Spinal cord (tissue), 9 donors: ENCODE measurements at regions not wholly inside any gene's neighbourhood (a gene's known extent, or its start where the extent isn't known, plus 50 kb on each side); places are given as distances from the start of the nearest gene placed in this dataset.

Experiments
- DNase-seq, 6 donors: peaks; one replicate each; pipeline versions ENCODE4 v3.0.0 to v3.0.0-alpha.2; 2013 to 2015; ENCODE audit warnings: low spot score in 6 of 6, low read depth in 4 of 6
- H3K27ac ChIP-seq: one replicate; pipeline ENCODE4 v1.5.1; 2013; ENCODE audit warnings: low read depth, low read length, control low read depth
- H3K27me3 ChIP-seq: one replicate; pipeline ENCODE4 v1.6.1; 2013; ENCODE audit warnings: low read length; ENCODE audit not compliant: control insufficient read depth, insufficient read depth
- H3K36me3 ChIP-seq: one replicate; pipeline ENCODE4 v1.6.1; 2013; ENCODE audit warnings: low read length; ENCODE audit not compliant: control insufficient read depth, insufficient read depth
- H3K4me1 ChIP-seq: one replicate; pipeline ENCODE4 v1.6.1; 2013; ENCODE audit warnings: low read length; ENCODE audit not compliant: control insufficient read depth, insufficient read depth
- H3K4me3 ChIP-seq: one replicate; pipeline ENCODE4 v1.5.1; 2013; ENCODE audit warnings: low read depth, low read length, control low read depth
- H3K9me3 ChIP-seq: one replicate; pipeline ENCODE4 v1.6.1; 2013; ENCODE audit warnings: low read length; ENCODE audit not compliant: control insufficient read depth, insufficient read depth
- WGBS: methylation state at CpG from one replicate; pipeline ENCODE4 v1.1.5; 2013; ENCODE audit warnings: missing lambda C conversion rate; ENCODE audit not compliant: insufficient coverage; 5-methylcytosine and 5-hydroxymethylcytosine counted together
- donor health status: healthy.

DNA sequence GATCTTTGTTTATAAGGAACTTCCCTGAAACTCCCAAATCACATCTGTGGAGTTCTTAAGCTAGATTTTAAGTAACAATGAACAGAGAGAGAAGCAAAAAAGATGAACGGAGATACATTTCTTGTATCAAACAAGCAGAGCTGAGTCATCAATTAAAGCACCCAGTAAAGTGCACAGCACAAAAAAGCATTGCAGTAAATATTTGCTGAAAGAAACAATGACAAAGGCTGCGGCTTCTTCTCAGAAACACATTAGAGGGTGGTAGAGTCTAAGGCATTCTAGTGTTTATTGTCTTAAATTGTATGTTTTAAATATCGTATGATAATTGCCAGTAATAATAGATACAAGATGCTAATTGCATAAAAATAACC lies 941.6 kb upstream of the CHORDC1 start:
- no peak overlapping the region for H3K4me3 ChIP-seq
- WGBS: no CpG with 5 or more reads among the region's 3 CpGs
- no peaks in the 10 kb centered on the region for H3K9me3 ChIP-seq
- DNase-seq: no peak
- H3K27me3 ChIP-seq: no peaks in the 10 kb centered on the region
- H3K4me1 ChIP-seq: no peaks in the 10 kb centered on the region
- no peaks in the 10 kb centered on the region for H3K36me3 ChIP-seq
- no peak overlapping the region for H3K27ac ChIP-seq

DNA sequence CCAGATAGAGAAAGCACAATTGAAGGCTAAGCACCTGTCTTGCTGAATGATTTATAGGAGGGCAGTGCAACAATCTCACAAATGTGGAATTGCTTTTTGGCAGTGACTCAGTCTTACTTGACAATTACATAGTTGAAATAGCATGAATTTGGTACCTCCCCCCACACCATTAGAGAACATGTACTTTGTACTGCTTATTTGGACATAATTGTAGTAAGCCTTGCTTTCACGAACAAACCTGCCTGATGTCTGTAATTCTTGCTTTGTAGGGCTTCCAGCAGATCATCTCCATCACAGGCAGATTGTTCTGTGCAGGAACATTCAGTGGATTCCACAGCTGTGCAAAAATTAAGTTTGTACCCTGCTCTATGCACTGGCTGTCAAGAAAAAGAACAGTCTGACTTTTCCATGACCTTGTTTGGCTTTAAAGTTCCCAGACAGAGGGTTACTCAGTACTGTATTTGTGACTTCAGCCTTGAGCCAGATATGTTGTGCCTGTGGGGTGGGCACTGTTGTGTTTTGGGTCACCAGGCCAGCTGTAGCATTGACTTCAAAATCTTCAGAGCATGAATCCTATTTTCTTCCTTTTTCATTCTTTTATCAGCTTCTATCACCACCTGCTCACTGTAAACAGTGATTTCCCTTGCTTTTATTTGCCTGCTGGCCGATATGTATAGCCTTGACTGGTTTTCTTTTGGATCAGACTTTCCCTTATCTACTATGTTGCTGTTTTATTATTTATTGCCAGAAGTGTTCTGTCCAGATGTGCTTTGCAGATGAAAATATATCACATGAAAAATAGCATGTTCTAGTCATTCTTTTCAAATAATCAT lies 941.0 kb upstream of the CHORDC1 start:
- 33% methylated on average over 1 of the region's 2 CpGs for WGBS
- no peaks in the 10 kb centered on the region for H3K4me1 ChIP-seq
- peak in 2 of 6 donors; percentile 19 to 26 for DNase-seq
- no peaks in the 10 kb centered on the region for H3K36me3 ChIP-seq
- H3K27me3 ChIP-seq: no peaks in the 10 kb centered on the region
- no peaks in the 10 kb centered on the region for H3K9me3 ChIP-seq
- no peak overlapping the region for H3K27ac ChIP-seq
- no peak overlapping the region for H3K4me3 ChIP-seq

DNA sequence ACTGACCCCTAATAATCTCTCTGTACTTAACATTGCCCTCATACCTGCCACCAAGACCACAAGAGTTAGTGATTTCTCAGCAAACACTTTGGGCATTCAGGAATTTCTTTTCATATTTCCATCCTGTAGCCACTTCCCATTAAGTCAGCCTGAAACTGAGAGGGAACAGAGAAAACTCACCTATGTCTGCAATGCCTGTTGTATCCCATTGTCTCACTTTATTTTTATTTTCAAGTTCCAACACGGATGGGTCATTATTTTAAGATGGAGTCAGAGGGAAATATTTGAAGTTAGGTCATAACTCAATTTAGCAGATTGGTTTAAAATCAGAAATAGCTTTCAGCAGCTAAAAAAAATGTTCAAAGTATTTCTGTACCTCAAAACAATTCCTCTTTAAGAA lies 937.8 kb upstream of the CHORDC1 start:
- H3K9me3 ChIP-seq: no peaks in the 10 kb centered on the region
- H3K4me1 ChIP-seq: no peaks in the 10 kb centered on the region
- WGBS: no CpG with 5 or more reads among the region's 1 CpG
- no peak for DNase-seq
- no peak overlapping the region for H3K4me3 ChIP-seq
- H3K36me3 ChIP-seq: no peaks in the 10 kb centered on the region
- H3K27ac ChIP-seq: no peak overlapping the region
- H3K27me3 ChIP-seq: no peaks in the 10 kb centered on the region

DNA sequence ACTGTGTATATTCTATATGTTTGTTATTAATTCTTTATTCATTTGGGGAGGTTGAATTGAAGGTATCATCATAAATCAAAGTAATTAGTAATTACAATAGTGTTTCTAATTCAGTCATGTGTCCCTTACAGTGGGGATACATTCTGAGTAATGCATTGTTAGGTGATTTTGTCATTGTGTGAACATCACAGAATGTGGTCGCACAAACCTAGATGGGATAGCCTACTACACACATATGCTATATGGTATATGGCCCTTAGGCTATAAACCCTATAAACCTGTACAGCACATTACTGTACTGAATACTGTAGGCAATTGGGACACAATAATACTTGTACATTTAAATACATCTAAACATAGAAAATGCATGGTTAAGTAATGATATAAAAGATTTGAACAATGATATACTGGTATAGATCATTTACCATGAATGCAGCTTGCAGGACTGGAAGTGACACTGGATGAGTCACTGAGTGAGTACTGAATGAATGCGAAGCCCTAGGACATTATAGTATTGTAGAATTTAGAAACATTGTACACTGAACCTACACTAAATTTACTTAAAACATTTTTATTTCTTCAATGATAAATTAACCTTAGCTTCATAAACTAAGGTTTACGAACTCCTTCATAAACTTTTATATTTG lies 936.2 kb upstream of the CHORDC1 start:
- WGBS: no CpG with 5 or more reads among the region's 3 CpGs
- no peak for DNase-seq

DNA sequence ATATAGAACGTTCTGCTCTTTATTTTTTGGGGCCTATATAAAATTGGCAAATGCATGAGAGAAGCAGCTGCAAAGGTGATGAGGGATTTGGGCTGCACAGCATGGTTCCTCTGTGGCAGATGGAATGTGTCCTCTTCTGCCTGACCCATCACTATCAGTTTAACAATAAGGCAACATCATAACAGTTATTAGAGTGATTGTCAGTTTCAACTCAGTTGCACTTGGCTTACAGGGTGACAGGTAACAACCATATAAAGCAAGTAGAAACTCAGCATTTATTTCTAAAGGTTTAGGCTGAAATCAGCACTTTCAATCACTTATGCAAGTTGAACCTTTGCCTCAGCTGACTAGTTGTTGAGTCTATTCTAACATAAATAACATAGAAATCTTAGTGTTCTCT lies 935.4 kb upstream of the CHORDC1 start:
- H3K4me3 ChIP-seq: no peak overlapping the region
- H3K27me3 ChIP-seq: no peaks in the 10 kb centered on the region
- H3K9me3 ChIP-seq: no peaks in the 10 kb centered on the region
- no CpG with 5 or more reads among the region's 1 CpG for WGBS
- H3K36me3 ChIP-seq: no peaks in the 10 kb centered on the region
- H3K4me1 ChIP-seq: no peaks in the 10 kb centered on the region
- no peak for DNase-seq
- no peak overlapping the region for H3K27ac ChIP-seq

More for the DNA sequence above, 936.2 kb upstream of the CHORDC1 start:
- H3K9me3 ChIP-seq: no peaks in the 10 kb centered on the region
- no peak overlapping the region for H3K27ac ChIP-seq
- H3K36me3 ChIP-seq: no peaks in the 10 kb centered on the region
- no peaks in the 10 kb centered on the region for H3K27me3 ChIP-seq
- H3K4me3 ChIP-seq: no peak overlapping the region
- H3K4me1 ChIP-seq: no peaks in the 10 kb centered on the region

DNA sequence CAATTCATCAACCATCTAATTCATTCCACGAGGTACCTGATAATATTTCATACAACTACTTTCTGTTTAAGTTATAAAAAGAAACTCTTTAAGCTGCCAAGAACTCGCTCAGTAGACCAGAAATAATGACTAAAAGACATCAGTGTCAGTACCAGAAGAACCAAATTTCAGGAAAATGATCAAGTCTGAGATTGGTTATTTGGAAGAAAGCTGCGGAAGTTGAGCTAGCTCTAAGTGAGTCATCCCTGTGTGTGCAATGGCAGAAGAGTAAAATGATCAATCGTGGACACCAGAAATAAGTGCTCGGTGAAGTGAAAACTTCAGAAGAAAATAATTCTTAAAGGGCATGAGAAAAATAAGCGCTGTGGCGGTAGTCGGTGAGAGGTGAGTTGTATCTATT lies 933.2 kb upstream of the CHORDC1 start:
- peaks cover 5% of the 10 kb centered on the region for H3K9me3 ChIP-seq
- no peak overlapping the region for H3K27ac ChIP-seq
- H3K36me3 ChIP-seq: no peaks in the 10 kb centered on the region
- no peaks in the 10 kb centered on the region for H3K27me3 ChIP-seq
- no peak overlapping the region for H3K4me3 ChIP-seq
- WGBS: 94% methylated on average over 2 of the region's 8 CpGs
- H3K4me1 ChIP-seq: no peaks in the 10 kb centered on the region
- DNase-seq: no peak

DNA sequence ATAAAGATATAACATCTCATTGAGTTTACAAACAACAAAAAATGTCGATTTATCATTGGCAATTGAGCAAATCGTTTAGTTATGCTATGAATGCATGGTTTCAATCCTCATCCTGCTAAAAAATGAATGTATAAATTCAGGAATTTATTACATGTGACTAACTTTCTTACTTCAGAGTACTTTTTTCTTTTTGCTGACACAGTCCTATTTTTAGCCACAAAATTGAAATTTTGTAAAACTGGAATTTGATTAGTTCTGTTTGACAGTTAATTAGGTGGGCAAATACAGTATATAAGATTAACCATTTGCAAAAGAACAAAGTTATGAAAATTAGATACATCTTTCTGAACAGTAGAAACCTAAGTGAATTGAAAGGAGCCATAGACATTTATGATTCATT lies 925.0 kb upstream of the CHORDC1 start:
- Histone ChIP-seq H3K27me3 (no peaks in the 10 kb centered on the region), H3K36me3 (no peaks in the 10 kb centered on the region), H3K4me1 (no peaks in the 10 kb centered on the region), H3K9me3 (peaks cover 4% of the 10 kb centered on the region), H3K27ac (no peak overlapping the region), H3K4me3 (no peak overlapping the region)
- no peak for DNase-seq
- no CpG with 5 or more reads among the region's 2 CpGs for WGBS

DNA sequence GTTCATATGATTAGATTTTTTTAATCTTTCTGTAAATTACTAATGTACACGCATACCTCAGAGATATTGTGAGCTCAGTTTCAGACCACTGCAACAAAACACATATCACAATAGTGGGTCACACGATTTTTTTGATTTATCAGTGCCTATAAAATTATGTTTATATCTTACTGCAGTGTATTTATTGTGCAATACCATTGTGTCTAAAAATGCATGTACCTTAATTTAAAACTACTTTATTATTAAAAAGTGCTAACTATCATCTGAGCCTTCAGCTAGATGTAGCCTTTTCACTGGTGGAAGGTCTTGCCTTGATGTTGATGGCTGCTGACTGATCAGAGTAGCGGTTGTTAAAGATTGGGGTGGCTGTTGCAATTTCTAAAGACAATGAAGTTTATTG lies 918.8 kb upstream of the CHORDC1 start:
- DNase-seq: no peak
- no peak overlapping the region for H3K27ac ChIP-seq
- no peaks in the 10 kb centered on the region for H3K4me1 ChIP-seq
- WGBS: no CpG with 5 or more reads among the region's 3 CpGs
- no peaks in the 10 kb centered on the region for H3K9me3 ChIP-seq
- H3K27me3 ChIP-seq: no peaks in the 10 kb centered on the region
- H3K4me3 ChIP-seq: no peak overlapping the region
- no peaks in the 10 kb centered on the region for H3K36me3 ChIP-seq

DNA sequence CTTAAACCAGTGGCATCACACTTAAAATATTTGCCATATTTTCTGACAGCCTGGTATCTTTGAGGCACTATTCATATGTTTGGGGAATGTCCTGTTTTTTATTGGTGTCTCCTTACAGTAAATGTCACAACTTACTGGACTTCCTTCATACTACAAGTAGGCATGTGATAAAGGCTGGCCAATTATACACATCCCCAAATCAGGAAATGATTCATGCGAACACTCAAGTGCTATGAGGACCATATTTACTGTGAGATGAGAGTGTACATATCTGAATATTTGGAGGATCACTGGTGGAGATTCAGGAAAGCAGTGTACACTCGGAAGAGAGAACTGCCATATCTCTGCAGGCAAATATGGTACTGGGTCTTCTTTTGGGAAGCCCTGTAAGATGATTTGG lies 913.8 kb upstream of the CHORDC1 start:
- DNase-seq: no peak
- no peaks in the 10 kb centered on the region for H3K9me3 ChIP-seq
- WGBS: 100% methylated on average over 1 of the region's 2 CpGs

DNA sequence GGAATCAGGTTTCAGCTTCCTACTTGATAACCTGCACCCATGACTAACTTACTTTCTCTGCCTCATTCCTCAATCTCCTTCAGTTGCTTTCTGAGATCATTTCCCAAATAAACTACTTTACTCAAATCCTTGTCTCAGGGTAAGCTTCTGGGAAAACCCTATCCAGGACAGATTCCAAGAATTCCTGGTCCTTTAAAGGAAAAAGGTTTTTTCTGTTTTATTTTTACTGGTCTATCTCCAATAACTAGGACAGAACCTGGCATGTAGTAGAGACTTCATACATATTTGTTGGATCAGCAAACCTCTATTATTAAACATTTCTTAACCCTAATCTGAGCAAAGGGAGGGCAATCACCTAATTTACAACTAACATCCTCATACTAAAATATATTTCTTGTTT lies 910.5 kb upstream of the CHORDC1 start:
- no peaks in the 10 kb centered on the region for H3K9me3 ChIP-seq
- H3K27me3 ChIP-seq: no peaks in the 10 kb centered on the region
- H3K4me1 ChIP-seq: no peaks in the 10 kb centered on the region
- no peaks in the 10 kb centered on the region for H3K36me3 ChIP-seq
- no peak overlapping the region for H3K4me3 ChIP-seq
- peak in 1 of 6 donors; percentile 20 for DNase-seq
- no peak overlapping the region for H3K27ac ChIP-seq

More for the DNA sequence above, 913.8 kb upstream of the CHORDC1 start:
- H3K4me1 ChIP-seq: no peaks in the 10 kb centered on the region
- no peak overlapping the region for H3K4me3 ChIP-seq
- H3K27ac ChIP-seq: no peak overlapping the region
- no peaks in the 10 kb centered on the region for H3K27me3 ChIP-seq
- H3K36me3 ChIP-seq: no peaks in the 10 kb centered on the region
